ENCODE measurements at regions not wholly inside any gene's neighbourhood (a gene's known extent, or its start where the extent isn't known, plus 50 kb on each side); places are given as distances from the start of the nearest gene placed in this dataset.

DNA sequence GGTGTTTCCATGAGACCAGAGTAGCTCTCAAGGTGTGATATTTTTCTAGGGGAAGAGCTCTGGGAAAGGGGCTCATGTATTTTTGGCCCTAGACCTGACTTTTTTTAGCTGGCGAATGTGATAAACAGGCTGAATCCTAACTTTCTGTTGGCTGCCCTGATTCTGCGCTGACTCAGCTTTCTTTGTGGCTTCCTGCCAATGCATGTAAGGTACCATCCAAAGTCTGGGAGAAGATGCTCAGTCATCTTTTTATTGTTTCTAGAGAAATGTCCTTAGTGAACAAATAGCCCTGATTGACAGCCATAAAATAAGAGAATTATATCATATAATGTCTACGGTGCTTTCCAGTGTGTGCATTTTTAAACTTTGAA, 113.6 kb upstream of the MBNL2 start:
- TF ChIP-seq, protein P1, sequence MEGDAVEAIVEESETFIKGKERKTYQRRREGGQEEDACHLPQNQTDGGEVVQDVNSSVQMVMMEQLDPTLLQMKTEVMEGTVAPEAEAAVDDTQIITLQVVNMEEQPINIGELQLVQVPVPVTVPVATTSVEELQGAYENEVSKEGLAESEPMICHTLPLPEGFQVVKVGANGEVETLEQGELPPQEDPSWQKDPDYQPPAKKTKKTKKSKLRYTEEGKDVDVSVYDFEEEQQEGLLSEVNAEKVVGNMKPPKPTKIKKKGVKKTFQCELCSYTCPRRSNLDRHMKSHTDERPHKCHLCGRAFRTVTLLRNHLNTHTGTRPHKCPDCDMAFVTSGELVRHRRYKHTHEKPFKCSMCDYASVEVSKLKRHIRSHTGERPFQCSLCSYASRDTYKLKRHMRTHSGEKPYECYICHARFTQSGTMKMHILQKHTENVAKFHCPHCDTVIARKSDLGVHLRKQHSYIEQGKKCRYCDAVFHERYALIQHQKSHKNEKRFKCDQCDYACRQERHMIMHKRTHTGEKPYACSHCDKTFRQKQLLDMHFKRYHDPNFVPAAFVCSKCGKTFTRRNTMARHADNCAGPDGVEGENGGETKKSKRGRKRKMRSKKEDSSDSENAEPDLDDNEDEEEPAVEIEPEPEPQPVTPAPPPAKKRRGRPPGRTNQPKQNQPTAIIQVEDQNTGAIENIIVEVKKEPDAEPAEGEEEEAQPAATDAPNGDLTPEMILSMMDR (IDR thresholded peaks at IDR 0.05 in 8 of 11, conservative IDR thresholded peaks at IDR 0.05 in 3 of 11): no peak
- TF ChIP-seq POLR2AphosphoS5 (IDR thresholded peaks at IDR 0.05): no peak
- no peak for TF ChIP-seq POLR2A (IDR thresholded peaks at IDR 0.05)

All from spleen (tissue), 7 donors.